Pancreas (tissue), 10 donors: ENCODE measurements at regions not wholly inside any gene's neighbourhood (a gene's known extent, or its start where the extent isn't known, plus 50 kb on each side); places are given as distances from the start of the nearest gene placed in this dataset.
"Not testable (repeated sequence)": the region's sequence is repeated elsewhere in the genome, so short reads cannot be mapped to it uniquely, and the experiment has no call there.

Experiments used
- ATAC-seq, 4 donors: fragments of 200-7000 bp; cut with Tn5 transposase; one replicate each; pipeline versions ENCODE4 v1.8.0 to v1.9.1; 2020; ENCODE audit warnings: mild to moderate bottlenecking in 4 of 4, moderate library complexity in 4 of 4
- DNase-seq, 6 donors: peaks; one replicate each; pipeline ENCODE4 v3.0.0-alpha.2; 2020
- FAIRE-seq: peaks from 2 replicates; lab custom pipeline; 2012; peaks lifted over from hg19 to GRCh38; lab: Jason Lieb, UNC
- H3K27ac ChIP-seq, 4 donors: fragments of 200-600 bp; sonication (generic); 1 replicate in 3 of 4; 2 replicates in 1 of 4; pipeline versions ENCODE4 v1.5.0 to v1.8.0; 2020
- H3K27me3 ChIP-seq, 4 donors: fragments of 200-600 bp; one replicate each; pipeline ENCODE4 v1.8.0; 2021
- H3K36me3 ChIP-seq, 3 donors: fragments of 200-600 bp; sonication (generic) in 1 of 3; one replicate each; pipeline versions ENCODE4 v1.5.0 to v1.8.0; 2020 to 2021
- H3K4me1 ChIP-seq, 3 donors: fragments of 200-600 bp; one replicate each; pipeline ENCODE4 v1.8.0; 2021
- H3K4me3 ChIP-seq, 4 donors: fragments of 200-600 bp; sonication (generic) in 2 of 4; one replicate each; pipeline versions ENCODE4 v1.5.0 to v1.8.0; 2020 to 2021
- H3K9me3 ChIP-seq, 4 donors: fragments of 200-600 bp; one replicate each; pipeline ENCODE4 v1.8.0; 2021
- CTCF ChIP-seq, 4 donors: fragments of 200-600 bp; sonication (generic) in 3 of 4; IDR thresholded peaks; one replicate each; pipeline versions ENCODE4 v1.5.0 to v1.8.0; 2021; ENCODE audit warnings: antibody characterized with exemption in 4 of 4
- WGBS, 2 donors: extraction: QIAGEN DNeasy Blood & Tissue Kit; methylation state at CpG; one replicate each; pipeline ENCODE4 v1.1.7; 2013; 5-methylcytosine and 5-hydroxymethylcytosine counted together
- intact Hi-C, 3 donors: fragments of 100-400 bp; cut with DNase I; formaldehyde crosslinking; loops; one replicate each; pipeline versions ENCODE4 v1.11.1 to v1.14.2; 2022
- donor health status: healthy with polysubstance abuse.
- donor health status: DM: no; HTN: no; CAD: no; lungs with moderate emphysema.
- donor health status: DM: no; HTN: no; CAD: no.
- donor health status: control.
- donor health status: control.
- donor health status: Bipolar disorder and iron deficiency.
- donor health status: DM: yes; HTN: yes; CAD: no.
- donor health status: DM: no; HTN: no; CAD: no.
- donor health status: DM: no; HTN: no; CAD: no.
- donor health status: DM: yes; HTN: yes; CAD: no.

GRCh38 chr13:112222971-112223370 lies 153.2 kb upstream of the SPACA7 start:
- Histone ChIP-seq H3K4me1 (no peaks in the 10 kb centered on the region), H3K36me3 (no peaks in the 10 kb centered on the region), H3K27ac (no peak overlapping the region), H3K9me3 (no peaks in the 10 kb centered on the region), H3K4me3 (no peak overlapping the region), H3K27me3 (no peaks in the 10 kb centered on the region)
- DNase-seq (no peak), ATAC-seq (no peak), FAIRE-seq (no peak)
- intact Hi-C loops = no loop called here
- TF ChIP-seq CTCF (IDR thresholded peaks at IDR 0.05) = no peak
- WGBS, 2 donors = 62 to 79% methylated on average over 14 of the region's 14 CpGs

- DNase-seq, H3K4me3 ChIP-seq, H3K36me3 ChIP-seq, H3K27ac ChIP-seq, H3K27me3 ChIP-seq, H3K9me3 ChIP-seq, FAIRE-seq, intact Hi-C loops, H3K4me1 ChIP-seq, ATAC-seq: not testable (repeated sequence)
- WGBS, 2 donors = 51 to 58% methylated on average over 7 to 9 of the region's 9 CpGs
These were observed 152.2 kb upstream of the SPACA7 start for GRCh38 chr13:112223929-112224328.

GRCh38 chr13:112225429-112226090 lies 150.6 kb upstream of the SPACA7 start:
- no peaks in the 10 kb centered on the region for H3K27me3 ChIP-seq
- ATAC-seq (no peak), DNase-seq (no peak), FAIRE-seq (no peak)
- no peak for TF ChIP-seq CTCF (IDR thresholded peaks at IDR 0.05)
- no peaks in the 10 kb centered on the region for H3K9me3 ChIP-seq
- no peaks in the 10 kb centered on the region for H3K36me3 ChIP-seq
- H3K4me3 ChIP-seq = no peak overlapping the region
- 54 to 62% methylated on average over 12 of the region's 12 CpGs for WGBS, 2 donors
- no peak overlapping the region for H3K27ac ChIP-seq
- H3K4me1 ChIP-seq = no peaks in the 10 kb centered on the region
- intact Hi-C loops = no loop called here

DNA sequence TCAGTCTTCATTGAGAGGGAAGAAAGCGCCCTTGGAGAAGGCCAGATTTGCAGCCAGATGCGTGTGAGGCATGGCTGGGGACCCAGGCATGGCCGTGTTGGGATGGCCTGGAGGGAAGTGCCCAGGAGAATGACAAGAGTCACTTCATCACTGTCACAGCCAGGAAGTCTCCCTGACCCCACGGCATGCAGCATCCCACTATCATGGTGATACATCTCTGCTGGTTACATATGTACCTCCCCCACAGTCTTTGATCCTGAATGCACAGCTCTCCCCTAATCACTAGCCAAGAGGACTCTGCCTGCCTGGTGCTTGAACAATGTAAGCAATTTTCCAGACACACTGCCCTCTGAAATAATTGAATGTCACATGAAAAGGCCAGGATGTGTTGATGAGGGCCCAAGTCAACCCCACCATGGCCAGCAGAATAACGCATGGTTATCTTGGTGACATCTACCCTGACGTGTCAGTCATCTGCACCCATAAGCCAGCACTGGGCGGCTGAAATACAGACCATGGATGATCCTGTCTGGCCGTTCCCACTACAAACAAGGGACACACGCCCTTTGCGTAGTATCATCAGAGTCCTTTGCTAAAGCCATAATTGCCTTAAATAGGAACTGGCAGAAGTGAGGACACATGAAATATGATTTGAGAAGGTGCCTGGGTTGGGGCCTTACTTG lies 149.7 kb upstream of the SPACA7 start:
- DNase-seq (no peak), ATAC-seq (no peak)
- WGBS, 2 donors = 58 to 71% methylated on average over 10 of the region's 10 CpGs

DNA sequence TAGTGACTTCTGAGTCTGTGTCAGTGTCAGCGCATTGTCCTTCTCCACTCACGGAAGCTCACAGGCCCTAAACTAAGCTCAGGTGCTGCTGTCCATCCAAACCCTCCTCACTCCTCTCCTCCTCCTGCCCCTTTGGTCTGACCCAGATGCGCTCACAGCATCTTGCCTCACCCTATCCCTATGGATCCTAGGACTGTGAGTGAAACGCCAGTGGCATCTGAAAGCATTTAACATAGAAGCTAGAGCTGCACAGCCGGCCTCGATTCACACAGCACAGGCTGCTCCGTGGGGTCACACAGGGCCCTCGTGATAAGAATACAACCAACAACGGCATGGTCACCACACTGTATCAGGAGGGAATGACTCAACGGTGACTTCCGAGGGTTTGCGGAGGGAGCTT lies 149.1 kb upstream of the SPACA7 start:
- H3K9me3 ChIP-seq = no peaks in the 10 kb centered on the region
- TF ChIP-seq CTCF (IDR thresholded peaks at IDR 0.05) = no peak
- intact Hi-C loops = no loop called here
- DNase-seq (no peak), ATAC-seq (no peak), FAIRE-seq (no peak)
- H3K27ac ChIP-seq = no peak overlapping the region
- H3K36me3 ChIP-seq = no peaks in the 10 kb centered on the region
- H3K4me1 ChIP-seq = no peaks in the 10 kb centered on the region
- no peaks in the 10 kb centered on the region for H3K27me3 ChIP-seq
- WGBS, 2 donors = 66 to 75% methylated on average over 12 of the region's 12 CpGs
- no peak overlapping the region for H3K4me3 ChIP-seq

More for the DNA sequence above, 149.7 kb upstream of the SPACA7 start:
- H3K27ac ChIP-seq = no peak overlapping the region
- no peaks in the 10 kb centered on the region for H3K36me3 ChIP-seq
- H3K27me3 ChIP-seq = no peaks in the 10 kb centered on the region
- no peaks in the 10 kb centered on the region for H3K9me3 ChIP-seq
- H3K4me3 ChIP-seq = no peak overlapping the region
- no peak for FAIRE-seq
- TF ChIP-seq CTCF (IDR thresholded peaks at IDR 0.05) = no peak
- intact Hi-C loops = no loop called here
- no peaks in the 10 kb centered on the region for H3K4me1 ChIP-seq
